GM19455 (cell line): ENCODE measurements at regions not wholly inside any gene's neighbourhood (a gene's known extent, or its start where the extent isn't known, plus 50 kb on each side); places are given as distances from the start of the nearest gene placed in this dataset.
"Not testable (repeated sequence)": the region's sequence is repeated elsewhere in the genome, so short reads cannot be mapped to it uniquely, and the experiment has no call there.

ENCODE experiments used
- ATAC-seq: cut with Tn5 transposase; IDR thresholded peaks from one replicate; pipeline ENCODE4 v1.9.1; 2021; ENCODE audit not compliant: unreplicated experiment

- no peak for ATAC-seq
Observed at GRCh38 chr15:96638793-96639192, 308.3 kb downstream of the NR2F2 start.

GRCh38 chr15:96645796-96646195 is 315.3 kb downstream of the NR2F2 start:
- no peak for ATAC-seq

- no peak for ATAC-seq
Observed at GRCh38 chr15:96648866-96649265, 318.4 kb downstream of the NR2F2 start.

- no peak for ATAC-seq
Observed at GRCh38 chr15:96657096-96657495, 326.6 kb downstream of the NR2F2 start.

GRCh38 chr15:96666979-96667378 is 336.5 kb downstream of the NR2F2 start:
- not testable (repeated sequence) for ATAC-seq

GRCh38 chr15:96670389-96670788 is 339.9 kb downstream of the NR2F2 start:
- ATAC-seq, result no peak

GRCh38 chr15:96672629-96673028 is 342.1 kb downstream of the NR2F2 start:
- no peak for ATAC-seq

- no peak for ATAC-seq
Observed at GRCh38 chr15:96678386-96678785, 347.9 kb downstream of the NR2F2 start.

- no peak for ATAC-seq
Observed at GRCh38 chr15:96687388-96688107, 357.0 kb downstream of the NR2F2 start.

GRCh38 chr15:96690733-96691132 is 360.2 kb downstream of the NR2F2 start:
- ATAC-seq, result no peak

- ATAC-seq, result no peak
Observed at GRCh38 chr15:96692826-96693225, 362.3 kb downstream of the NR2F2 start.

GRCh38 chr15:96693515-96693914 is 363.0 kb downstream of the NR2F2 start:
- ATAC-seq, result no peak

GRCh38 chr15:96693990-96694517 is 363.6 kb downstream of the NR2F2 start:
- ATAC-seq, result no peak

GRCh38 chr15:96695426-96695825 is 364.9 kb downstream of the NR2F2 start:
- ATAC-seq, result no peak

- no peak for ATAC-seq
Observed at GRCh38 chr15:96699871-96700401, 369.4 kb downstream of the NR2F2 start.

- no peak for ATAC-seq
Observed at GRCh38 chr15:96700555-96700954, 370.1 kb downstream of the NR2F2 start.

- no peak for ATAC-seq
Observed at GRCh38 chr15:96701443-96701842, 370.9 kb downstream of the NR2F2 start.

GRCh38 chr15:96701877-96702276 is 371.4 kb downstream of the NR2F2 start:
- ATAC-seq, result no peak

GRCh38 chr15:96702589-96702988 is 372.1 kb downstream of the NR2F2 start:
- no peak for ATAC-seq

- ATAC-seq, result no peak
Observed at GRCh38 chr15:96703091-96703490, 372.6 kb downstream of the NR2F2 start.

GRCh38 chr15:96703794-96704550 is 373.5 kb downstream of the NR2F2 start:
- no peak for ATAC-seq

- no peak for ATAC-seq
Observed at GRCh38 chr15:96716075-96716474, 385.6 kb downstream of the NR2F2 start.
